Femur (tissue), 1 donor: ENCODE measurements at regions not wholly inside any gene's neighbourhood (a gene's known extent, or its start where the extent isn't known, plus 50 kb on each side); places are given as distances from the start of the nearest gene placed in this dataset.

Experiments
- DNase-seq: peaks from one replicate; pipeline ENCODE4 v3.0.0-alpha.2; 2017

DNA sequence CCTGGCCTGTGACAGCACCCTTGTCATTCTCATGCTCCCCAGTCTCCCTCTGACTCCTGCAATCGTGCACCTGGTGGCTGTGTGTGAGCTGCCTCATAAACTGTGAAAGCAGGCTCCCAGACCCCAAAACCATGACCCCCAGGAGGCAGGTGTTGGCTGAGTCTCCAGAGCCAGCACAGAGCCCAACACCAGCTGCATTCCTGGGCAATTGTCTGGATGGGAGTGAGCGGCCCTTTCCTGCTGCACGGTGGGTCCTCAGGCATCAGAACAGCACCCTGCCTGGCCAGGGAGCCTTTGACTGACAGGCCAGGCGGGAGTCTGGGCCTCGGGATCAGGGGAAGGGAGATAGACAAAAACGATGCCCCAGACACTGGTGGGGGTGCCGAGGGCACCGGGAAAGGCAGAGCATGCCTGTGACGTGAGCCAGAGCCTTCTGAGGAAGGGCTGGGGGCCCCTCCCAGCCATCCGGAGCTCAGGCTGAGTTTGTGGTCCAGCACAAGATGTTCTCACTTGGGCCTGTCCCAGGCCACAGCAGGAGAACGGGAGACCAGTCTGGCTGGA, 135.1 kb upstream of the GPC1 start:
- no peak for DNase-seq

DNA sequence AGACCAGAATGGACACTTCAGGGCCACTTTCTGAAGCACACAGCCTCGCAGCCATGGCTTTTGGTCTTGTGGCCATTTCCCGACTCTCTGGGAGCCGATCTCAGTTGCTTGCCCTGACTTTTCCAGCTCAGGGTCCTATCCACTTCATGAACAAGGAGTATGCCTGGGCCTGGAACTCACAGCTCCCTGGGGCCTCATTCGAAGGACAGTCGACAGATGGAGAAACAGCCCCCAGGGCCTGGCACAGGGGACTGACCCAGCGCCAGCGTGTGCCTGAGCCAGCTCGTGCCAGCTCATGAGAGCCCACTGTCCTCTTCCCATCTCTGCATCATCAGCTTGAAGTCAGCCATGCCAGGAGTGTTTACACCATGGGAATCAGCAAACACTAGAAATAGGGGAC, 134.6 kb upstream of the GPC1 start:
- DNase-seq, result no peak

DNA sequence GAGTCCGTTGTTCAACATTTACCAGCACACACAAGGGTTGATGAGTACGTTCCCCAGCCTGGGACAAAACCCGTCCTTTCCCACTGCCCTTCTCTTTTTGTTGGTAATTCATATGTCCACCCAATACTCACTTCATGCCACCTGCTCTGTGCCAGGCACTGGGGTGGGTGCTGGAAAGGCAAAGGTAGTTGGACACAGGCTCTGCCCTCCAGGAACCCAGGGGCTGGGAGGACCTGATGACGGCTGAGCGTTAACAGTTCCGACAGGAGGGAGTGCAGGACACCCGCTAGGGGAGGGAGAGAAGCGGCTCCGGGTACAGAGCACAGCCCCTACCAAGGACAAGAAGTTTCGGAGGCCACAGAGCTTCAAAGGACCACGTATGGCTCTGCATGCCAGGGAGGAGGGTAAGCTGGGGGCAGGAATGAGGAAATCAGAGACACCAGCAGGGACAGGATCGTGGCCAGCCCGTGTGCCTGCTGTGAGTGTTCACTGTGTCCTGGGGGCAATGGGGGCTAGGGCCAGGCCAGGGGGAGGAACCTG, 134.1 kb upstream of the GPC1 start:
- DNase-seq, result no peak

DNA sequence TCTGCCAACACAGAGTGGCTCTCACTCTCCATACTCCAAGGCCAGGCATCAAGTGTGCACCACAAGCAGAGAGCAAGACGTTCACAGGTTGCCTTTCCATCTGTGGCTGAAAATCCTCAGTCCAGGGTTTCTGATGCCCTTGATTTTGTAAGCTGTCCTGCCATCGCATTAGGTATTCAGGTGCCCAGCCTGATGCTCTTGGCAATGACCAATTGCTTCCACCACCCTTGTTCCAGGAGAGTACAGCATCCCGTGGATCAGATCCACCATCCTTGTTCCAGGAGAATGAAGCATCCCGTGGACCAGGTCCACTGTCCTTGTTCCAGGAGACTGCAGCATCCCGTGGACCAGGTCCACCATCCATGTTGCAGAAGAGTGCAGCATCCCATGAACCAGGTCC, 133.4 kb upstream of the GPC1 start:
- no peak for DNase-seq

DNA sequence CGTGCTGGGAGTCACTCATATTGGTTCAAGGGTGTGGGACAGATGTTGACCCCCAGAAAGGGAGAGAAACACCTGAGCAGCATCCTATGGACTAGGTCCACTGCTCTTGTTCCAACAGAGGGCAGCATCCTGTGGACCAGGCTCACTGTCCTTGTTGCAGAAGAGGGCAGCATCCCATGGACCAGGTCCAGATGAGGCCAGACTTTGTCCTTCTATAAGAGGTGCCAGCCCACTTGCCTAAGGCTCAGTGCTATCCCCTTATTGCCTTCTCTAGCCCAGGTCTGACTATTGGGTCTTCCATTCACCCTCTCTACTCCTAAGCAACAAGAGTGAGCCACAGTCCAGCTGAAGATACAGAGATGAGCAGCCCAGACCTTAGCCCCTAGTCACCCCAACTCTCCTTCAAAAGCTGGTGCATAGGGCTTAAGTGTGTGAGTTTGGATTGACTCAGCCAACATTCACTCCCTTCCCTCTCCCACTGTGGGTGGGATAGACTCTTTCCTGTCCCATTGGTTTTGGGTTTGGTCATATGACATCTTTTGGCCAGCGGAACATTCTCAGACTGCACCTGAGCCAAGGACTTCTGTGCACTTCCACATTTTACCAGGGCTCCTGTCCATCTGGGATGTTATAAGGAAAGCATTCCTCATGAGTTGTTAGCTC, 132.4 kb upstream of the GPC1 start:
- no peak for DNase-seq

DNA sequence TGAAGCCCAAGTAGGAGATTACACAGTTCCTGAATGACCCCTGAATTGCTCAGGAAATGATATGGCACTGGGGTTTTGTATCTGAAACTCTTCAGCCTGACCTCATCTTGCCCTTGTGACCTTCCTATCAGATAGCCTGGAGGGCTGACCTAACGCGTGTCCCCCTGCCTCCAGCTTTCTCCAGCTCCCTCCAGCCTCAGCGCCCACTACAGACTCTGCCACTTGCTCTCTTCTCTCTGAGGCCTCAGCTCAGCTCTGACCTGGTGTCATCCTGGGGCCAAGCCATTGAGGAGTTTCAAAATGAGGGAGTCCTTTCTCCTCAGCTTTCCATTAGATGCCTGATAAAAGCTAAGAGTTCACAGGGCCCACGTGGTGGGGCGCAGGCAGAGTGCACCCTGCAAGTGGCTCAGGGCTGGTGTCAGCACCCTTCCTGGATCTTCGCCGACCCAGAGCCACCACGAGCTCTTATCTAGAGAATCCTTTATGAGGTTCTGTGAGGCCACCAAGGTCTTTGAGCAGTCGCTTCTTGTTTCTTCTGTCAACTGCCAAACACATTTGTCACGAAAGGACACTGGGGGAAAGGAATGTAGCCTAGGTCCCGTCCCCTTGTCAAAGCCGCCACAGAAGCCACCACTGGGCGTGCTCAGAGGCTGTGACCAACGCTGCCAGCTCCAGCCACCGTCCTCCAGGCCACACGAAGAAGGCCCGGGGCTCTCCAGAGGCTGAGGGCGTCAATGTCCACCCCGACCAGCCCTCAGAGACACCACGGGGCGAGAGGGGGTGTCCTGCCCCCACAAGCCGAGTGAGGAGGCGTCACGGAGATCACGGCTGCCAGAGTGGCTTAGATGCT, 131.3 kb upstream of the GPC1 start:
- DNase-seq, result no peak

DNA sequence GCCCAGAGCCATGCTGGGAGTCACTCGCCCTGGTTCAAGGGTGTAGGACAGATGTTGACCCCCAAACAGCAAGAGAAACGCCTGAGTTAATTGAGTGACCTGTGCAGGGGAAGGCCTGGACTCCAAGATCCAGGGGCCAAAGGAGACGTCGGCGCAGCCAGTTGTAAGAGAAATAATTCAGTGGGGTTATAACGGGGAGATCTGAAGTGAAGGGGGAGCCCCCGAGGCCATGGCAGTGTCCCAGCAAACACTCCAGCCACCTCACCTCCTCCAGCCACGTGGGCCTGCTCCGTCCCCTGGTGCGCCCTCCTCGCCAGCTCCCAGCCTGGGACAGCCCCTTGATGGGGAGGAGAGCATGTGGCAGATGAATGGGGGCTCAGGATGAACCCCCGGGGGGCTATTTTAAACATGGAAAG, 130.7 kb upstream of the GPC1 start:
- no peak for DNase-seq

DNA sequence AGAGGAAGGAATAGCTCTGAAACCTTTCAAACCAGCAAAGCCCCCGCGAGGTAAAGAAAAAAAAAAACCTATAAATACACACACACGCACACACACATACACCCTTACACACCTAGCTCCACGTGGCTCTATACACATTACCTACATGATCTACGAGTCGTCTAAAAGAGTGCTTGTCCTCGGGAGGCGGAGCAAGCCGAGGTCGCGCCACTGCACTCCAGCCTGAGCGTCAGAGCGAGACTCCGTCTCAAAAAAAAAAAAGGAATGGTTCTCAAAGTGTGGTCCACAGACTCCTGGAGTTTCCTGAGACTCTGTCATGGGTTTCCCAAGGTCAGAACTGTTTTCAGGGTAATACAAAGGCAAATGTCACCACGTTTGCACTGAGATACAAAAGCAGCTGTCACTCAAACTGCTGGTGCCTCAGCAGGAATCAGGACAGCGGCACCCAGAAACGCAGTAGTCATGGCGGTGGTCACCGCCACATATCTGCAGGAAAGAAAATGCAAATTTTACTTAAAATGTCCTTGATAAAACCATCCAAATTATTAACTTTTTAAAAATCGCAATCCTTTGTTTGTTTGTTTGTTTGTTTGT, 130.0 kb upstream of the GPC1 start:
- no peak for DNase-seq

DNA sequence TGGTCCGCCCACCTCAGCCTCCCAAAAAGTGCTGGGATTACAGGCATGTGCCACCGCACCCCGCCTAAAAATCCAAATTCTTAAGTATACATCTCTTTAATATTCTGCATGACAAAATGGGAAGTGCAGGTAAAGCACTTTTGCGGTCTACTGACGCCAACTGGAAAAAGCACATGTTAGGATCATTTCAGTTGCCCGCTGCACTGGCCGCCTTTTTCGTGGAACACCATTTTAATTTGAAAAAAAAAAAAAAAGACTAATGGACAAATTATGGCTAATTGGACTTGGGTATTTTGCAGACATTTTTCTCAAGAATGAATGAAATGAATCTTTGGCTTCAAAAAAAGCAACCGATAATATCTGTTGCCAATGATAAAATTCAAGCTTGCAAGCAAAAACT, 129.3 kb upstream of the GPC1 start:
- DNase-seq, result no peak

DNA sequence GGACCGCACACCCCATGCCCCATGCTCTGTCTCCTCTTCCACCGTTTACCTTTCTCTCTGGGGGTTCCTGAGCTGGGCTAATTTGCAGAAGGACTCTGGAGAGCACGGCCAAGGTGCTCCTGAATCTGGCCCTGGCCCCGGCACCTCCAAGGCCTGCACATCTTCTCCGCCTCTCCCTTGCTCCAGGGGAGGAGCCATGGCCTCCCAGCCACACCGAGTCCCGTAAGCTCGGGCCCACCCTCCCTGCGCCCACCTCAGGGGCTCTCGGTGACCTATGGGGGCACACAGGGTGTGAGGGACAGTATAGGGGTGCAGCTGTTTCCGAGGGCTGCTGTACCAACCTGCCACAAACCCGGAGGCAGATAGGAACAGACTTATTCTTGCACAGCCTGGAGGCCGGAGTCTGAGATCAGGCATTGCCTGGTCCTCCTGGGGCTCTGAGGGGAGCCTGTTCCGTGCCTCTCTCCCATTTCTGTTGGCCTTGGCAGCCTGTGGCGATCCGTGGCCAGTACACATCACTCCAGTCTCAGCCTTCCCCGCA, 127.3 kb upstream of the GPC1 start:
- no peak for DNase-seq

DNA sequence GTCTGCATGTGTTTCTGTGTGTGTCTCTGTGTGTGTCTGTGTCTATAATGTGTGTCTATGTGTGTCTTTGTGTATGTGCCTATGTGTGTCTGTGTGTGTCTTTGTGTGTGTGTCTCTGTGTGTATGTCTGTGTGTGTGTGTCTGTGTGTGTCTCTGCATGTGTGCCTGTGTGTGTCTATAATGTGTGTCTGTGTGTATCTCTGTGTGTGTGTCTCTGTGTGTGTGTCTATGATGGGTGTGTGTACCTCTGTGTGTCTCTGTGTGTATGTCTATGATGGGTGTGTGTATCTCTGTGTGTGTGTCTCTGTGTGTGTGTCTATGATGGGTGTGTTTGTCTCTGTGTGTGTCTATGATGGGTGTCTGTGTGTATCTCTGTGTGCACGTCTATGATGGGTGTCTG, 126.2 kb upstream of the GPC1 start:
- DNase-seq, result no peak

DNA sequence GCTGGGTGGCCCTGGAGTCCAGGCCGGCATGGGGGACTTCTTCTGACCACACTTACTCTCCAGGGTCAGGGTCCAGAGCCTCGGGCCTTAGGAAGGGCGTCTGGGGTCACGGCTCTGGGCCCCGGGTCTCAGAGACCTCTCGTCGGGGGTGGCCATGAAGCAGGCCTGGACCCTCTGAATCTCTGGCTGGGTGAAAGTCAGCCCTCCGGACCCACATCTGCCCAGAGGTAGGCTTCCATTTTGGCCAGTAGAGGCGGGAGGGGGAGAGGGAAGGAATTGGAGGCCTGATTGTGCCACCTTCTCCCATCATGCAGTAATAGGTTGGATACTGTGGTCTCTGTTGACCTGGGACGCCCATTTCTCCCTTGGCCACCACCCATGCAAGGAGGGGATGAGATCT, 125.3 kb upstream of the GPC1 start:
- DNase-seq, result no peak

DNA sequence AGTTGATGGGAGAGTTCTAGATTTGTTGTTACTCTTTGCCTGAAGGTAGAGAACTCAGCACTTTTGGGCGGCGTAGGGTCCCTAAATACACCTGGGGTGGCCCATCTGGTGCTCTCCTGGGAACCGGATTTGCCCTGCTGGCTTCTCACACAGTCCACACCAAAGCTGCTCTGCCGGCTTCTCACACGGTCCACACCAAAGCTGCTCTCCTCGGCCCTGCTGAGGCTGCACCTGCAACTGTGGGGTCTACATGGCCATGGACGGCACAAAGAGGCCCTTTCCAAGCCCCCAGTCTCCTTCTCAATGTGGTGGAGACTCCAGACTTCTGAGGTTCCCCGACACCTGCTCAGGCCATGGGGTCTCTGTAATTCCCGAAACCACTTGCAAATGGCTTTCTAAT, 124.8 kb upstream of the GPC1 start:
- no peak for DNase-seq

DNA sequence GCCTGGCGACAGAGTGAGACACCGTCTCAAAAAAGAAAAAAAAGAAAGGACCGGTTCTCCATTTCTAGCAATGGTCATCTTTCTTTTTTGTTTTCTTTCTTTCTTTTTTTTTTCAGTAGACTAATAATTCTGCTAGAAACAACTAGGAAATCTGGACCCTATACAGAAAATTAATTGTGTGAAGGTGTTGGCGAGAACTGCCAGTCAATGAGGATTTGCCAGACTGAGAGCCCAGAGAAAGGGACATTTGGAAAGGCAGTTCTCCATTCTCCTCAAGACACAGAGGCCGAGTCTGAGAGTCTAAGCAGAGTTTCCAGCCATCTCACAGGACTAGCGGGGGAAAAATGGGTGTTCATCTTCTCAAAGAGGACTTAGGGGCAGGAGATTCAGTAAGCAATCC, 123.6 kb upstream of the GPC1 start:
- no peak for DNase-seq

DNA sequence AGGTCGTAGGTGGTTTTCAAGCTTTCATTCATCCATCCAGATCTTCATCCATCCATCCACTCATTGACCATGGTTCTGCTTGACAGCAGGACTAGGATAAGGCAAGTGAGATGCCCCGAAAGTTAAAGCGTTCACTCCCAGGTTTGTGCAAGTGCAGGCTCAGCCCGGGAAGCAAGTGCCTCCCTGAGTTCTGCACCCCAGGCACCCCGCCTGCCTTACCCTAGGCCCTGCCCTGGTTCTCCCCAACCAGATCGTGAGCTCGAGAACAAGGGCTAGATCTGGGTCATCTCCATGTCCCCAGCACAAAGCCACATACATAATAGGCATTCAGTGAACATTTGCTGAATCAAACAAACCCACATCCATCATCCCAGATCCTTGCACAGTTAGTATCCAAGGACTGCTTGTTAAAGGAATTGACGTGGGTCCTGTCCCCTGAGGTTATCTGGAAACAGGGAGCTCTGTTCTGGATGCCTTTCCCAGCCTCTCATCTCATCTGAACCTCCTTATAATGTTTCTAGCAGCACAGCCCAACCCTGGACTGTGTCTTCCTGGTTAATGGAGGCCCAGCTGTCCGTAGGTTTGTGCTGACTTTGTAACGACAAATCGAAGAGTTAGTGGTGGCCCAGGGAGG, 116.1 kb upstream of the GPC1 start:
- no peak for DNase-seq

DNA sequence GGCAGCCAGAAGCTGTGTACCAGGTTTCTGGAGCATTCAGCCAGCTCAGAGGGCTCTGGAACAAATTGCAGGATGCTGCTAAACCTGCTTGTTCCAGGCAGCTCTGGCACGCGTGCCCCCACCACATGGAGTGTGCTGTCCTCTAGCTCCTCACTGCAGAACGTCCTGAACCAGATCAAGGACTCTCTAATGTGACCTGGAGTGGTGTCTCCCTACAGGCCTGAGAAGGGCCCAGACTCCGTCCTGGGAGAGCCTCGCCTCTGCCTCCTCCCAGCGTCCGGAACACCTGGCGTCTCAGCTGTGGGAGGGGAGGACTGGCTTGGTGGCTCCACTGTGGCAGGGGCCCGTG, 115.6 kb upstream of the GPC1 start:
- DNase-seq, result no peak

DNA sequence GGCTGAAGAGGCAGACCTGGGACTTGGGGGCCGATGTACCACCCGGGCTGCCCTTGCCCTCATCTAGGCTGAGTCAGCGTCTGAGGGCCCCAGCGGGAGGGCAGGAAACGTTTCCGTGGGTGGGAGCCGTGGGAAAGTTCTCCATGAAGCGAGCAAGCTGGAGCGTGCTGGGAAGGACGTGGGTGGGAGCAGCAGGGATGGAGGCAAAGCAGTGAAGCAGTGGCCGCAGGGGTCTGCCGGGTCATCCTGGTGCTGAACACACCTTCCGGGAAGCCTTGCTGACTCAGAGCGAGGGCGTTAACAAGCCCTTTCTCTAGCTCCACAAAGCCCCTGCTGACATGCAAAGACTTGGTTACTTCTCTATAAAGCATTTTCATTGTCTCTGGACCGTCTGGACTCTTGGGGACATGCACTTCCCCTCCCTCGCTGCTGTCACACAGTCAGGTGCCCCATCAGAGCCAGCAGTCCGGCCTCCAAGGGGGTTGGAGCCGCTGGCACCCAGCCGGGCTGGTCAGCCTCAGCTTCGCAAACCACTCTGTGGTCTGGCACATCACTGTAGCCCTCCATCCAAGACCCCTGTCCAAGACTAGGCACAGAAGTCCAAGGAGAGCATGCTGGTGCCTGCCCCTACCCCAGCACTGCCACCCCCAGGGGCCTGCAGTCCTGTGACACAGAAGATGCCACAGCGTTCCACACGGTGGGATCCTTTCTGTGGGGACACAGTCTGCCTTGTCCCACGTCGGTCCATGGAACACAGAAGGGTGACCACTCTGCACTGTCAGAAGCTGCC, 115.1 kb upstream of the GPC1 start:
- DNase-seq, result peak; percentile 57

DNA sequence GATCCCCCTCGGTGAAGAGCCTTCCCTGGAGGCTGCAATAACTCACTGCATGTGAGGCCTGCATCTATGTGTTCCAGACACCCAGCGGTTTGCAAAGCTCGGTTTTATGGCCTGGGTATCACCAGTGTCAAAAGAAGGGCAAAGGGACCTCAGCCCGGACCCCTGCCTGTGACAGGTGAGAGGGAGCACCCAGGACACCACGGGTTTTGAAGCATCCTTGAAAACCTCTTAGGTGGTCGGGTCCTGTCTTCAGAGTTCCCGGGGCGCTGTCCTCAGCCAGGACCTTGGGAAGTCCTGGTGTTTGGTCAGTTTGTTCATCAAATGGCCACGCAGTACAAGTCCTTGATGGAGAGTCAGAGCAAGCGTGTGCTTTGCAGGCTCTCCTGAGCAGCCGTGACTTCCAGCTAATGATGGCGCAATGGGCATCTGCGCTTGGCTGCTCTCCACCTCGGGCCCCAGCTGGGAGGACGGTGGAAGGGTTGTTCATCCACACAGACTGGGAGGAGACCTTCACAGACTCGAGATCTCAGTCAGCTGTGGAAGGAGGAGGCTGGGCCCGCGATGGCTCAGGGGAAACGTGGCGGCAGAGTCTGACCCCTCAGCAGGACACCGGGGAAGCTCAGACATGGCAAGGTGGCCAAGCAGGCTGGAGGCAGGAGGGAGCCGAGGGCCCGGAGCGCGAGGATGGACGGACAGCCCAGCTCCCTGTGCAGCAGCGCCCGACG, 113.1 kb upstream of the GPC1 start:
- no peak for DNase-seq

DNA sequence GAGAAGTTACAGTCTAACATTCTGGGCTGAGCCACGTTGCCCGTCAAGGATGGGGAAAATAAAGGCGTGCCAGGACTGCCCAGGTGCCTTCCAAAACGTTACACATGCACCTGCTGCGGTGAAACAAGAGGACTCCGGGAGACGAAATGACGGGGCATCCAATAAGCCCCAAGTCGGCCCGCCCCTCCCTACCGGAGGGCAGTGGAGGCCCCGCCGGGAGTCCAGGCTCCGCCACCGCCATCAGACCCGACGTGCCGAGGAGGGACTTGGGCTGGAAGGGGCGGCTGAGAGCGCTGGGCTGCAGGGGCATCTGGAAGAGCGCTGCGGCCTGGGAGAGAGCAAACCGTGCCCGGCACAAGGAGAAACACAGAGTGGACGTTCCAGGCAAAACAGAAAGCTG, 112.5 kb upstream of the GPC1 start:
- no peak for DNase-seq

DNA sequence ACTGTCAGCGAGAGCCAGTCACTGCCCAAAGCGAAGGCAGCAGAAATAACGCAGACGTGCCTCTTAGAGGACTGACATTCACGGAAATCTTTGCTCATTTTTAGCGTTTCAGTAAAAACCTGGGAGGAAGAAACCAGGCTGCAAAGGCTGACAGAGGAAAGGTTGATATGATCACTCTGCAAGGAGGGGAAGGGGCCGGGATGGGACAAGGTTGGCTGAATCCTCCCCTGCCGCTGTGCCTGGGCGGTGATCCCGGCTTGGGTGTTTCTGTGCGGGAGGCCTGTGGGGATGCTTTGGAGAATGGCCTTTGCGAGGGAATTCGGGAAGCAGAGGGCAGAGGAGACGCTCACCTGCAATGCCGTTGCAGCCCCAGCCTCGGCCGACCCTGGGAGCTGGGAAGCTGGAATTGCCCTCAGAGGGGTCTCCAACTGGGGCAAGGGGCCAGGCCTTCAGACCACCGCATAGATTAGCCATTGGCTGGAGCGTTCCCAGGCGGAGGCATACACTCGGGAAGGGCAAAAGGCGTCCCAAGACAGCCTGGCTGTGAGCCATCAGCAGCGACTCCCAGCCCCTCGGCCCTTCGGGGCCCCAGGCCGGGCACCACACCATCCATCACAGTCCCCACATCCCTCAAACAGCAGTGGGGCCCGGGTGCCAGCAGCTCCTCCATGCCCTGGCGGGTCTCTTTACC, 111.7 kb upstream of the GPC1 start:
- no peak for DNase-seq
